ENCODE measurements at regions not wholly inside any gene's neighbourhood (a gene's known extent, or its start where the extent isn't known, plus 50 kb on each side); places are given as distances from the start of the nearest gene placed in this dataset.

GRCh38 chr1:10928654-10929053 lies 83.8 kb upstream of the TARDBP start:
- TF ChIP-seq CTCF (IDR thresholded peaks at IDR 0.05) (no peak), POLR2A (IDR thresholded peaks at IDR 0.05) (no peak), POLR2AphosphoS5 (IDR thresholded peaks at IDR 0.05; ENCODE audit: insufficient read depth in 1 of 2, low read depth in 1 of 2) (no peak)

Data from vagina (tissue), 2 donors.